ENCODE measurements at regions not wholly inside any gene's neighbourhood (a gene's known extent, or its start where the extent isn't known, plus 50 kb on each side); places are given as distances from the start of the nearest gene placed in this dataset.
"Not testable (repeated sequence)": the region's sequence is repeated elsewhere in the genome, so short reads cannot be mapped to it uniquely, and the experiment has no call there.

DNA sequence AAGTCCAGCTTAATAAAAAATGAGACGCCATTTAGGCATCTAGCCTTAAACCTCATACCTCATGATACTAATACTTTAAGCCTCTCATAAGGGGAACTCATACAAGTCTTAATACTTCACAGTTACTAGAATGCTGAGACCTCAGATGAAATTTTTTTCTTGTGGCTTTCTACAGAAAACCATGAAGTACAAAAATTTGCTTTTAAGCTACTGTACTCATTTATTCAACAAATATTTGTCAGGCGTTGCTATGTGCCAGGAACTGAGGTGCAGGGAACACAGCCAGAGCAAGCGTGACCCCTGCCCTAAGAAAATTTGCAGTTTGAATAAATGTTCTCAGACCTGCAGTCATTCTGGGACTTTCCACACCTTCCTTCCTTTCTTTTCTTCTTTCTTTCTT, 150.6 kb downstream of the MRPL39 start:
- Histone ChIP-seq H3K9me3 (ENCODE audit: control insufficient read depth in 2 of 2, insufficient read depth in 1 of 2, low read depth in 1 of 2, low read length in 1 of 2) (peaks cover 0 to 1% of the 10 kb centered on the region in 2 donors), H3K27me3 (ENCODE audit: control insufficient read depth in 3 of 3, insufficient read depth in 3 of 3, low read length in 3 of 3) (no peaks in the 10 kb centered on the region), H3K4me1 (ENCODE audit: control insufficient read depth in 3 of 3, insufficient read depth in 2 of 3, low read depth in 1 of 3, low read length in 2 of 3) (no peaks in the 10 kb centered on the region), H3K36me3 (ENCODE audit: control insufficient read depth in 3 of 3, insufficient read depth in 2 of 3, low read depth in 1 of 3, low read length in 3 of 3) (no peaks in the 10 kb centered on the region), H3K27ac (ENCODE audit: low read depth in 1 of 3, low read length in 2 of 3) (peak overlapping the region in 2 of 3 donors; percentile 30 to 32), H3K4me3 (ENCODE audit: low read depth in 1 of 3, low read length in 3 of 3) (no peak overlapping the region)
- WGBS, 3 donors = 58 to 79% (median 67%) methylated on average over 3 of the region's 3 CpGs
- FAIRE-seq (no peak), DNase-seq (no peak)

DNA sequence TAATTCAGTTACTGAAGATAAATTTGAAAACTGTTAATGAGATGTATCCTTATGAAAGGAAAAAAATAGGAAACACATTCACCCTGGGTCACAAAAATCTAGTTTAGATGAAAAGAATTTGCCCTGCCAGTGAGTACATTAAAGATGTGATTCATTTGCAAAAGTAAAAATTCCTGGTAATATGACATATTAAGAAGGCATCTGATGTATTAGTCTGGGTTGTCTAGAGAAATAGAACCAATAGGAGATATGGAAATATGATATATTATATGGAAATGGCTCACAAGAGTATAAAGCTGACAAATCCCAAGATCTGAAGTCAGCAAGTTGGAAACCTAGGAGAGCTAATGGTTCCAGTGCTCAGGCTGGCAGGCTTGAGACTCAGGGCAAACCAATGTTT, 153.8 kb downstream of the MRPL39 start:
- no peak overlapping the region for H3K4me3 ChIP-seq (ENCODE audit: low read depth in 1 of 3, low read length in 3 of 3)
- no peak overlapping the region for H3K27ac ChIP-seq (ENCODE audit: low read depth in 1 of 3, low read length in 2 of 3)
- no peak for FAIRE-seq
- H3K27me3 ChIP-seq (ENCODE audit: control insufficient read depth in 3 of 3, insufficient read depth in 3 of 3, low read length in 3 of 3) = no peaks in the 10 kb centered on the region
- no peak for DNase-seq
- H3K36me3 ChIP-seq (ENCODE audit: control insufficient read depth in 3 of 3, insufficient read depth in 2 of 3, low read depth in 1 of 3, low read length in 3 of 3) = no peaks in the 10 kb centered on the region
- H3K4me1 ChIP-seq (ENCODE audit: control insufficient read depth in 3 of 3, insufficient read depth in 2 of 3, low read depth in 1 of 3, low read length in 2 of 3) = no peaks in the 10 kb centered on the region
- peaks cover 0 to 6% of the 10 kb centered on the region in 2 donors for H3K9me3 ChIP-seq (ENCODE audit: control insufficient read depth in 2 of 2, insufficient read depth in 1 of 2, low read depth in 1 of 2, low read length in 1 of 2)

DNA sequence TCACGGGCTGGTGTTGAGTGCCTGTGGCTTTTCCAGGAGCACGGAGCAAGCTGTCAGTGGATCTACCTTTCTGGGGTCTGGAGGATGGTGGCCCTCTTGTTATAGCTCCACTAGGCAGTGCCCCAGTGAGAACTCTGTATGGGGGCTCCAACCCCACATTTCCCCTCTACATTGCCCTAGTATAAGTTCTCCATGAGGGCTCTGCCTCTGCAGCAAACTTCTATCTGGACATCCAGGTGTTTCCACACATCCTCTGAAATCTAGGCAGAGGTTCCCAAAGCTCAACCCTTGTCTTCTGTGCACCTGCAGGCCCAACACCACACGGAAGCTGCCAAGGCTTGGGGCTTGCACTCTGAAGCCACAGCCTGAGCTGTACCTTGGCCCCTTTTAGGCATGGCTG, 157.3 kb downstream of the MRPL39 start:
- WGBS, 3 donors = 83 to 89% (median 85%) methylated on average over 3 of the region's 3 CpGs
- DNase-seq = no peak
- Histone ChIP-seq H3K36me3 (ENCODE audit: control insufficient read depth in 3 of 3, insufficient read depth in 2 of 3, low read depth in 1 of 3, low read length in 3 of 3) (no peaks in the 10 kb centered on the region), H3K9me3 (ENCODE audit: control insufficient read depth in 2 of 2, insufficient read depth in 1 of 2, low read depth in 1 of 2, low read length in 1 of 2) (peaks cover 0 to 6% of the 10 kb centered on the region in 2 donors), H3K27ac (ENCODE audit: low read depth in 1 of 3, low read length in 2 of 3) (no peak overlapping the region), H3K4me1 (ENCODE audit: control insufficient read depth in 3 of 3, insufficient read depth in 2 of 3, low read depth in 1 of 3, low read length in 2 of 3) (no peaks in the 10 kb centered on the region), H3K27me3 (ENCODE audit: control insufficient read depth in 3 of 3, insufficient read depth in 3 of 3, low read length in 3 of 3) (no peaks in the 10 kb centered on the region), H3K4me3 (ENCODE audit: low read depth in 1 of 3, low read length in 3 of 3) (no peak overlapping the region)
- no peak for FAIRE-seq

DNA sequence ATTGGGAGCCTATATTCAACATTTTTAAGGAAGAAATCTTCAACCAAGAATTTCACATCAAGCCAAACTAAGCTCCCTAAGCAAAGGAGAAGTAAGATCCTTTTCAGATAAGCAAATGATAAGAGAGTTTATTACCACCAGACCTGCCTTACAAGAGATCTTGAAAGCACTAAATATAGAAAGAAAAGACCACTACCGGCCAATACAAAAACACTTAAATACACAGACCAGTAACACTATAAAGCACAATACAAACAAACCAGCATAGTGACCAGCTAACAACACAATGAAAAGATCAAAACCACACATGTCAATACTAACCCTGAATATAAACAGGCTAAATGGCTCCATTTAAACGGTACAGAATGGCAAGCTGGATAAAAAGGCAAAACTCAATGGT, 165.4 kb downstream of the MRPL39 start:
- H3K36me3 ChIP-seq (ENCODE audit: control insufficient read depth in 3 of 3, insufficient read depth in 2 of 3, low read depth in 1 of 3, low read length in 3 of 3) = no peaks in the 10 kb centered on the region
- WGBS, 3 donors = 19 to 51% (median 48%) methylated on average over 2 of the region's 2 CpGs
- no peak for FAIRE-seq
- no peaks in the 10 kb centered on the region for H3K4me1 ChIP-seq (ENCODE audit: control insufficient read depth in 3 of 3, insufficient read depth in 2 of 3, low read depth in 1 of 3, low read length in 2 of 3)
- no peak overlapping the region for H3K27ac ChIP-seq (ENCODE audit: low read depth in 1 of 3, low read length in 2 of 3)
- no peak for DNase-seq
- no peaks in the 10 kb centered on the region for H3K27me3 ChIP-seq (ENCODE audit: control insufficient read depth in 3 of 3, insufficient read depth in 3 of 3, low read length in 3 of 3)
- H3K4me3 ChIP-seq (ENCODE audit: low read depth in 1 of 3, low read length in 3 of 3) = no peak overlapping the region
- H3K9me3 ChIP-seq (ENCODE audit: control insufficient read depth in 2 of 2, insufficient read depth in 1 of 2, low read depth in 1 of 2, low read length in 1 of 2) = no peaks in the 10 kb centered on the region

DNA sequence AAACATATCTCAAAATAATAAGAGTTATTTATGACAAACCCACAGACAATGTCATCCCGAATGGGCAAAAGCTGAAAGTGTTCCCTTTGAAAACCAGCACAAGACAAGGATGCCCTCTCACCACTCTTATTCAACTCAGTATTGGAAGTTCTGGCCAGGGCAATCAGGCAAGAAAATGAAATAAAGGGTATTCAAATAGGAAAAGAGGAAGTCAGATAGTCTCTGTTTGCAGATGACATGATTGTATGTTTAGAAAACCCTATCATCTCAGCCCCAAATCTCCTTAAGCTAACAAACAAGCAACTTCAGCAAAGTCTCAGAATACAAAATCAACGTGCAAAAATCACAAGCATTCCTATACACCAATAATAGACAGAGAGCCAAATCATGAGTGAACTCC, 169.8 kb downstream of the MRPL39 start:
- not testable (repeated sequence) for H3K4me3 ChIP-seq (ENCODE audit: low read depth in 1 of 3, low read length in 3 of 3); H3K36me3 ChIP-seq (ENCODE audit: control insufficient read depth in 3 of 3, insufficient read depth in 2 of 3, low read depth in 1 of 3, low read length in 3 of 3); H3K27ac ChIP-seq (ENCODE audit: low read depth in 1 of 3, low read length in 2 of 3); H3K27me3 ChIP-seq (ENCODE audit: control insufficient read depth in 3 of 3, insufficient read depth in 3 of 3, low read length in 3 of 3); H3K4me1 ChIP-seq (ENCODE audit: control insufficient read depth in 3 of 3, insufficient read depth in 2 of 3, low read depth in 1 of 3, low read length in 2 of 3); FAIRE-seq; H3K9me3 ChIP-seq (ENCODE audit: control insufficient read depth in 2 of 2, insufficient read depth in 1 of 2, low read depth in 1 of 2, low read length in 1 of 2); DNase-seq
- WGBS, 3 donors = 75 to 83% (median 79%) methylated on average over 2 of the region's 2 CpGs

DNA sequence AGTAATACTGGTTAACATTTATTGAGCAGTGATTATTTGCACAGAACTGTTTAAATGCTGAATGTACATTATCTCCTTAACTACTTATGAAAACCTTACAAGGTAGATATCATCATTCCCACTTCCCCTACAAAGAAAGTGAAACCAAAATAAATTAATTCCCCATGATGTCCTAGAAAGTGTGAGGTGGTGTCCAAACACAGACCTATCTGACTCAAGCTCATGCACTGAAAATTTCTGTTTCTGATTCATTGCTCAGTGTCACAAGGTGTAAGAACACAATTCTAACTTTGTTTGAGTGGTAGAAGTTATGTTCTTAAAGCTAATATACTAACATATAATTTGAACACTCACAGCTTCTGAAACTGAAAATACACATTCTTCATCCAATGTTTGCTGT, 178.7 kb downstream of the MRPL39 start:
- no peak for FAIRE-seq

DNA sequence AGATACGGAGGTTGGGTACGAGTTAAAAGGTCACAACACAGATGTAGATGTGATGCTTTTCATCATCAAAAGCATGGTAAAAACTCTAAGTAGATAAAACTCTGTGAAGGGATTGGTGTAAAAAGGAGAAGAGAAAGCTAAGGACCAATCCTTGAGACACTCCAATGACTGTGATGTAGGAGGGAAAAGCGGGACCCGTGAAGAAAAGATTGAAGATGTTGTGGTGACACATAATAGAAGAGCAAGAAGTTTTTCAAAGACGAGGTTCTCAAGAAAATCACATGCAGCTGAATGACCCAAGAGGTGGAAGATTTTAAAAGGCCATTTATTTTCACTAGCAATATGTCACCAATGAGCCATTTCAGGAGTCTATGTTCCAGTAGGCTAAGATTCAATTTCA, 179.5 kb downstream of the MRPL39 start:
- FAIRE-seq (no peak), DNase-seq (no peak)
- H3K27me3 ChIP-seq (ENCODE audit: control insufficient read depth in 3 of 3, insufficient read depth in 3 of 3, low read length in 3 of 3) = no peaks in the 10 kb centered on the region
- 75 to 83% (median 79%) methylated on average over 5 of the region's 5 CpGs for WGBS, 3 donors
- no peak overlapping the region for H3K27ac ChIP-seq (ENCODE audit: low read depth in 1 of 3, low read length in 2 of 3)
- no peaks in the 10 kb centered on the region for H3K9me3 ChIP-seq (ENCODE audit: control insufficient read depth in 2 of 2, insufficient read depth in 1 of 2, low read depth in 1 of 2, low read length in 1 of 2)
- H3K4me3 ChIP-seq (ENCODE audit: low read depth in 1 of 3, low read length in 3 of 3) = no peak overlapping the region
- no peaks in the 10 kb centered on the region for H3K36me3 ChIP-seq (ENCODE audit: control insufficient read depth in 3 of 3, insufficient read depth in 2 of 3, low read depth in 1 of 3, low read length in 3 of 3)
- no peaks in the 10 kb centered on the region for H3K4me1 ChIP-seq (ENCODE audit: control insufficient read depth in 3 of 3, insufficient read depth in 2 of 3, low read depth in 1 of 3, low read length in 2 of 3)

More for the DNA sequence above, 178.7 kb downstream of the MRPL39 start:
- Histone ChIP-seq H3K36me3 (ENCODE audit: control insufficient read depth in 3 of 3, insufficient read depth in 2 of 3, low read depth in 1 of 3, low read length in 3 of 3) (no peaks in the 10 kb centered on the region), H3K27ac (ENCODE audit: low read depth in 1 of 3, low read length in 2 of 3) (no peak overlapping the region), H3K4me3 (ENCODE audit: low read depth in 1 of 3, low read length in 3 of 3) (no peak overlapping the region), H3K9me3 (ENCODE audit: control insufficient read depth in 2 of 2, insufficient read depth in 1 of 2, low read depth in 1 of 2, low read length in 1 of 2) (no peaks in the 10 kb centered on the region), H3K27me3 (ENCODE audit: control insufficient read depth in 3 of 3, insufficient read depth in 3 of 3, low read length in 3 of 3) (no peaks in the 10 kb centered on the region), H3K4me1 (ENCODE audit: control insufficient read depth in 3 of 3, insufficient read depth in 2 of 3, low read depth in 1 of 3, low read length in 2 of 3) (no peaks in the 10 kb centered on the region)
- DNase-seq = no peak

DNA sequence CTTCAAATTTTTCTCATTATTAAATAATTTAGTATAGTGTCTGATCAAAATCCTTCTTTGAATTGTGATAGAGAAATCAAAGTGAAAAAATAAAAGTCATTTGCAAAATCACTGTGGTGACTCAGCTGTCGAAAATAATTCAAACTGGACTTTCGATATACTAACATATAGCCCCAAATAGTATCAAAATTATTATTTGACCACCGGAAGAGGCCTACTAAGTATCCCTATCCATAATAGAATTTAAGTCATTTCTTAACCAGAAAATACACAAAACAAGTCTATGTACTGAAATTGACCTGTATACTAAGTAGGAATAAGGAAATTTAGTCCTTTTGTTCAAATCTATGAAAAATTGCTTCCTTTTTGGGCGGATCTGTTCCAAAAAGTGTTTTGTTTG, 180.7 kb downstream of the MRPL39 start:
- WGBS, 3 donors = 76 to 80% (median 78%) methylated on average over 4 of the region's 4 CpGs
- Histone ChIP-seq H3K9me3 (ENCODE audit: control insufficient read depth in 2 of 2, insufficient read depth in 1 of 2, low read depth in 1 of 2, low read length in 1 of 2) (no peaks in the 10 kb centered on the region), H3K27ac (ENCODE audit: low read depth in 1 of 3, low read length in 2 of 3) (no peak overlapping the region), H3K4me3 (ENCODE audit: low read depth in 1 of 3, low read length in 3 of 3) (no peak overlapping the region), H3K27me3 (ENCODE audit: control insufficient read depth in 3 of 3, insufficient read depth in 3 of 3, low read length in 3 of 3) (no peaks in the 10 kb centered on the region), H3K36me3 (ENCODE audit: control insufficient read depth in 3 of 3, insufficient read depth in 2 of 3, low read depth in 1 of 3, low read length in 3 of 3) (no peaks in the 10 kb centered on the region), H3K4me1 (ENCODE audit: control insufficient read depth in 3 of 3, insufficient read depth in 2 of 3, low read depth in 1 of 3, low read length in 2 of 3) (no peaks in the 10 kb centered on the region)
- DNase-seq (no peak), FAIRE-seq (no peak)

DNA sequence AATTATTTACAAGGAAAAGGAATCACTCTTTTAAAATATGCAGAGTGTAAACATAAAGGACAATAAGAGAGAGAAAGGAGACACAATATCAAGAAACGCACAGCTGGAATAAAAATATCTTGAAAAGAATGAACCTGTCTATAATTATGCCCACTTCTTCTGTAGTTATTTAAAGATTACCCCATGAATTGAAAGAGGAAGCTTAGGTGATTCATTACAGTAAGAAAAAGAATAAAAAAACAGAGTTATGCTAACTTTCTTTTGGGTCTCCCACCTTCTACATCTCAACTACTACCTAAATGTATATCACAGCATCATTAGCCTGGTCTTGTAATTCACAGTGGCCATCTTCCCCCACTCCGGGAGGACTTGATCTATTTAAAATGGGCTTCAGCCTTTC, 182.1 kb downstream of the MRPL39 start:
- no peak for FAIRE-seq
- H3K9me3 ChIP-seq (ENCODE audit: control insufficient read depth in 2 of 2, insufficient read depth in 1 of 2, low read depth in 1 of 2, low read length in 1 of 2) = no peaks in the 10 kb centered on the region
- H3K4me3 ChIP-seq (ENCODE audit: low read depth in 1 of 3, low read length in 3 of 3) = no peak overlapping the region
- no peak overlapping the region for H3K27ac ChIP-seq (ENCODE audit: low read depth in 1 of 3, low read length in 2 of 3)
- no peak for DNase-seq
- WGBS, 3 donors = 67 to 74% (median 72%) methylated on average over 2 of the region's 2 CpGs
- no peaks in the 10 kb centered on the region for H3K27me3 ChIP-seq (ENCODE audit: control insufficient read depth in 3 of 3, insufficient read depth in 3 of 3, low read length in 3 of 3)
- H3K36me3 ChIP-seq (ENCODE audit: control insufficient read depth in 3 of 3, insufficient read depth in 2 of 3, low read depth in 1 of 3, low read length in 3 of 3) = no peaks in the 10 kb centered on the region
- H3K4me1 ChIP-seq (ENCODE audit: control insufficient read depth in 3 of 3, insufficient read depth in 2 of 3, low read depth in 1 of 3, low read length in 2 of 3) = no peaks in the 10 kb centered on the region
